Liver (tissue), 8 donors: ENCODE measurements at regions not wholly inside any gene's neighbourhood (a gene's known extent, or its start where the extent isn't known, plus 50 kb on each side); places are given as distances from the start of the nearest gene placed in this dataset.

Experiments
- DNase-seq: peaks from one replicate; pipeline ENCODE4 v3.0.0-alpha.2; 2017; ENCODE audit warnings: low spot score
- H3K27ac ChIP-seq, 2 donors: one replicate each; pipeline ENCODE4 v1.7.0; 2013; ENCODE audit warnings: inconsistent platforms in 2 of 2, low read length in 2 of 2, control low read depth in 1 of 2, low read depth in 1 of 2, mild to moderate bottlenecking in 1 of 2
- H3K27me3 ChIP-seq, 4 donors: one replicate each; pipeline versions ENCODE4 v1.6.1 to v1.7.0; 2013; ENCODE audit warnings: low read length in 3 of 4, inconsistent platforms in 1 of 4, mild to moderate bottlenecking in 1 of 4, moderate library complexity in 1 of 4; ENCODE audit not compliant: control insufficient read depth in 4 of 4, insufficient read depth in 4 of 4
- H3K36me3 ChIP-seq, 4 donors: one replicate each; pipeline versions ENCODE4 v1.6.1 to v1.7.0; 2013; ENCODE audit warnings: low read length in 3 of 4, mild to moderate bottlenecking in 3 of 4, low read depth in 1 of 4, moderate library complexity in 1 of 4; ENCODE audit not compliant: control insufficient read depth in 4 of 4, insufficient read depth in 3 of 4
- H3K4me1 ChIP-seq, 4 donors: one replicate each; pipeline versions ENCODE4 v1.6.1 to v1.7.0; 2013; ENCODE audit warnings: low read length in 3 of 4, mild to moderate bottlenecking in 3 of 4, moderate library complexity in 1 of 4; ENCODE audit not compliant: control insufficient read depth in 4 of 4, insufficient read depth in 4 of 4
- H3K4me3 ChIP-seq, 3 donors: one replicate each; pipeline versions ENCODE4 v1.6.1 to v1.7.0; 2013; ENCODE audit warnings: low read length in 3 of 3, control low read depth in 1 of 3, low read depth in 1 of 3, mild to moderate bottlenecking in 1 of 3
- H3K9ac ChIP-seq, 2 donors: one replicate each; pipeline ENCODE4 v1.7.0; 2013; ENCODE audit warnings: low read length in 2 of 2, mild to moderate bottlenecking in 2 of 2, moderate library complexity in 2 of 2, control low read depth in 1 of 2, low read depth in 1 of 2
- H3K9me3 ChIP-seq, 4 donors: one replicate each; pipeline versions ENCODE4 v1.6.1 to v1.7.0; 2013; ENCODE audit warnings: low read length in 3 of 4; ENCODE audit not compliant: control insufficient read depth in 4 of 4
- EGR1 ChIP-seq, 2 donors: IDR thresholded peaks; 2 replicates each; pipeline ENCODE4 v1.6.1; 2016 to 2018; ENCODE audit warnings: antibody characterized with exemption in 2 of 2, low read depth in 2 of 2
- FOXA1 ChIP-seq: IDR thresholded peaks from 2 replicates; pipeline ENCODE4 v1.6.1; 2016; ENCODE audit warnings: antibody characterized with exemption
- FOXA2 ChIP-seq: IDR thresholded peaks from 2 replicates; pipeline ENCODE4 v1.6.1; 2016; ENCODE audit warnings: antibody characterized with exemption
- GABPA ChIP-seq, 2 donors: IDR thresholded peaks in 1 of 2; conservative IDR thresholded peaks in 1 of 2; 2 replicates each; pipeline ENCODE4 v1.6.1; 2016; ENCODE audit warnings: antibody characterized with exemption in 2 of 2, mild to moderate bottlenecking in 1 of 2, moderate library complexity in 1 of 2
- HNF4A ChIP-seq, 2 donors: conservative IDR thresholded peaks; 2 replicates each; pipeline ENCODE4 v1.6.1; 2016; ENCODE audit warnings: antibody characterized with exemption in 2 of 2, mild to moderate bottlenecking in 2 of 2
- HNF4G ChIP-seq: IDR thresholded peaks from 2 replicates; pipeline ENCODE4 v1.6.1; 2016; ENCODE audit warnings: antibody characterized with exemption
- JUND ChIP-seq, 2 donors: IDR thresholded peaks; 2 replicates each; pipeline ENCODE4 v1.6.1; 2016; ENCODE audit warnings: antibody characterized with exemption in 2 of 2
- NR2F2 ChIP-seq: IDR thresholded peaks from 2 replicates; pipeline ENCODE4 v1.6.1; 2016; ENCODE audit warnings: antibody characterized with exemption
- RAD21 ChIP-seq, 2 donors: IDR thresholded peaks; 2 replicates each; pipeline ENCODE4 v1.6.1; 2016; ENCODE audit warnings: antibody characterized with exemption in 2 of 2, mild to moderate bottlenecking in 2 of 2
- RXRA ChIP-seq, 2 donors: IDR thresholded peaks; 2 replicates each; pipeline ENCODE4 v1.6.1; 2017 to 2018; ENCODE audit warnings: antibody characterized with exemption in 2 of 2, mild to moderate bottlenecking in 1 of 2
- SP1 ChIP-seq: IDR thresholded peaks from 2 replicates; pipeline ENCODE4 v1.6.1; 2018; ENCODE audit warnings: antibody characterized with exemption, mild to moderate bottlenecking
- TAF1 ChIP-seq: conservative IDR thresholded peaks from 2 replicates; pipeline ENCODE4 v1.6.1; 2016; ENCODE audit warnings: antibody characterized with exemption, mild to moderate bottlenecking
- YY1 ChIP-seq: IDR thresholded peaks from 2 replicates; pipeline ENCODE4 v1.6.1; 2016; ENCODE audit warnings: antibody characterized with exemption, mild to moderate bottlenecking
- WGBS: extraction: QIAGEN DNeasy Blood & Tissue Kit; methylation state at CpG from one replicate; pipeline ENCODE4 v1.1.7; 2013; 5-methylcytosine and 5-hydroxymethylcytosine counted together
- TF ChIP-seq, protein P1 (sequence below): IDR thresholded peaks from 2 replicates; pipeline ENCODE4 v1.6.1; 2016; ENCODE audit warnings: antibody characterized with exemption, mild to moderate bottlenecking
- TF ChIP-seq, protein P2 (sequence below): IDR thresholded peaks from 2 replicates; pipeline ENCODE4 v1.6.1; 2016; ENCODE audit warnings: antibody characterized with exemption
- TF ChIP-seq, protein P3 (sequence below): IDR thresholded peaks from 2 replicates; pipeline ENCODE4 v1.6.1; 2016; ENCODE audit warnings: antibody characterized with exemption
- TF ChIP-seq, protein P4 (sequence below): fragments of 150-350 bp; IDR thresholded peaks from 2 replicates; pipeline ENCODE4 v1.5.1; 2017; ENCODE audit warnings: improper control_type of control experiment, low read depth, low read length; ENCODE audit not compliant: missing input control
- TF ChIP-seq, protein P5 (sequence below): IDR thresholded peaks from 2 replicates; pipeline ENCODE4 v1.6.1; 2016; ENCODE audit warnings: antibody characterized with exemption
- donor health status: healthy.
- donor health status: healthy.
- donor health status: healthy.
- donor health status: healthy.
- donor health status: healthy.

DNA sequence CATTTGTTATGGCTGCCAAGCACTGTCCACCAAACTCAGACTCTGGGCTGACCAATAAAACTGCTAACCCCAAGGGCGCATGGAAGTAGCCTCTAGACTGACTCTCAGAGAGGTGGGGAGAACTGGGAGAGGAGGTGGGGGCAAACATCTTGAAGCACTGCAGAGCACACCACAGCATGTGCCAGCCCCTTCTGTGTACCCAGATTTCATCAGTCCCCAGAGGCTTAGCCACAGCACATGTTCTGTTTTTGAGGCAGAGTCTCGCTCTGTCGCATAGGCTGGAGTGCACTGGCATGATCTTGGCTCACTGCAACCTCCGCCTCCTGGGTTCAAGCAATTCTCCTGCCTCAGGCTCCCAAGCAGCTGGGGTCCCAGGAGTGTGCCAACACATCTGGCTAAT, 119.5 kb upstream of the SPATA12 start:
- Histone ChIP-seq H3K9ac (no peak overlapping the region), H3K4me1 (no peaks in the 10 kb centered on the region), H3K27ac (no peak overlapping the region), H3K9me3 (peaks cover 0 to 1% (median 0%) of the 10 kb centered on the region in 4 donors), H3K27me3 (no peaks in the 10 kb centered on the region), H3K4me3 (no peak overlapping the region), H3K36me3 (no peaks in the 10 kb centered on the region)
- 85% methylated on average over 4 of the region's 4 CpGs for WGBS
- no peak for TF ChIP-seq EGR1 (IDR thresholded peaks at IDR 0.05; ENCODE audit: low read depth in 2 of 2)
- TF ChIP-seq, protein P1, sequence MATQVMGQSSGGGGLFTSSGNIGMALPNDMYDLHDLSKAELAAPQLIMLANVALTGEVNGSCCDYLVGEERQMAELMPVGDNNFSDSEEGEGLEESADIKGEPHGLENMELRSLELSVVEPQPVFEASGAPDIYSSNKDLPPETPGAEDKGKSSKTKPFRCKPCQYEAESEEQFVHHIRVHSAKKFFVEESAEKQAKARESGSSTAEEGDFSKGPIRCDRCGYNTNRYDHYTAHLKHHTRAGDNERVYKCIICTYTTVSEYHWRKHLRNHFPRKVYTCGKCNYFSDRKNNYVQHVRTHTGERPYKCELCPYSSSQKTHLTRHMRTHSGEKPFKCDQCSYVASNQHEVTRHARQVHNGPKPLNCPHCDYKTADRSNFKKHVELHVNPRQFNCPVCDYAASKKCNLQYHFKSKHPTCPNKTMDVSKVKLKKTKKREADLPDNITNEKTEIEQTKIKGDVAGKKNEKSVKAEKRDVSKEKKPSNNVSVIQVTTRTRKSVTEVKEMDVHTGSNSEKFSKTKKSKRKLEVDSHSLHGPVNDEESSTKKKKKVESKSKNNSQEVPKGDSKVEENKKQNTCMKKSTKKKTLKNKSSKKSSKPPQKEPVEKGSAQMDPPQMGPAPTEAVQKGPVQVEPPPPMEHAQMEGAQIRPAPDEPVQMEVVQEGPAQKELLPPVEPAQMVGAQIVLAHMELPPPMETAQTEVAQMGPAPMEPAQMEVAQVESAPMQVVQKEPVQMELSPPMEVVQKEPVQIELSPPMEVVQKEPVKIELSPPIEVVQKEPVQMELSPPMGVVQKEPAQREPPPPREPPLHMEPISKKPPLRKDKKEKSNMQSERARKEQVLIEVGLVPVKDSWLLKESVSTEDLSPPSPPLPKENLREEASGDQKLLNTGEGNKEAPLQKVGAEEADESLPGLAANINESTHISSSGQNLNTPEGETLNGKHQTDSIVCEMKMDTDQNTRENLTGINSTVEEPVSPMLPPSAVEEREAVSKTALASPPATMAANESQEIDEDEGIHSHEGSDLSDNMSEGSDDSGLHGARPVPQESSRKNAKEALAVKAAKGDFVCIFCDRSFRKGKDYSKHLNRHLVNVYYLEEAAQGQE, result no peak
- TF ChIP-seq, protein P2, sequence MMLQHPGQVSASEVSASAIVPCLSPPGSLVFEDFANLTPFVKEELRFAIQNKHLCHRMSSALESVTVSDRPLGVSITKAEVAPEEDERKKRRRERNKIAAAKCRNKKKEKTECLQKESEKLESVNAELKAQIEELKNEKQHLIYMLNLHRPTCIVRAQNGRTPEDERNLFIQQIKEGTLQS, result no peak
- TF ChIP-seq NR2F2, result no peak
- TF ChIP-seq, protein P3, sequence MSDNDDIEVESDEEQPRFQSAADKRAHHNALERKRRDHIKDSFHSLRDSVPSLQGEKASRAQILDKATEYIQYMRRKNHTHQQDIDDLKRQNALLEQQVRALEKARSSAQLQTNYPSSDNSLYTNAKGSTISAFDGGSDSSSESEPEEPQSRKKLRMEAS, result no peak
- TF ChIP-seq FOXA1, result no peak
- TF ChIP-seq RXRA (IDR thresholded peaks at IDR 0.05), result no peak
- no peak for TF ChIP-seq SP1
- no peak for TF ChIP-seq YY1
- TF ChIP-seq RAD21 (IDR thresholded peaks at IDR 0.05), result no peak
- DNase-seq, result no peak

DNA sequence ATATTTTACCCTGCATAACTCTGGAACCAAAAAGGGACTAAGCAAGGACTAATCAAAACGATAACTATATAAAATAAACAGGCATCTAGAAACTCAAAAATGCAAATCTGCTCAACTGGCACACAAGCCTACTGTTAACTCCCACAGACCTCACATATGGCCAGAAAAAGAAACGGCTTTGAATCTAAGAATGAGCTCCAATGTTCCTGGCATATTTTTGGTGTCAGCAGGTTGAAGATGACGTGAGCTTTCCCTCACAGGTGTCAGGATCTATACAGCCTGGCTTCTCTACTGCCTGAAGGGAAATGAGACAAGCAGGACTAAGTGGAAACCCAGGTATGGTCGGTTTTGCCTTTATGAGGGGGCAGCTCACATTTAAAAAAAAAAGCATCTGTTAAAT, 120.1 kb upstream of the SPATA12 start:
- no peak for DNase-seq
- no peak overlapping the region for H3K4me3 ChIP-seq
- H3K27ac ChIP-seq, result no peak overlapping the region
- no peaks in the 10 kb centered on the region for H3K36me3 ChIP-seq
- H3K9ac ChIP-seq, result no peak overlapping the region
- 86% methylated on average over 4 of the region's 4 CpGs for WGBS
- TF ChIP-seq, protein P1, result no peak
- TF ChIP-seq TAF1 (no peak), HNF4A (conservative IDR thresholded peaks at IDR 0.05) (no peak), FOXA2 (no peak), HNF4G (no peak), RXRA (IDR thresholded peaks at IDR 0.05) (no peak), EGR1 (IDR thresholded peaks at IDR 0.05; ENCODE audit: low read depth in 2 of 2) (no peak), SP1 (no peak), JUND (IDR thresholded peaks at IDR 0.05) (no peak), NR2F2 (no peak), GABPA (IDR thresholded peaks at IDR 0.05 in 1 of 2, conservative IDR thresholded peaks at IDR 0.05 in 1 of 2) (no peak)
- TF ChIP-seq, protein P4, sequence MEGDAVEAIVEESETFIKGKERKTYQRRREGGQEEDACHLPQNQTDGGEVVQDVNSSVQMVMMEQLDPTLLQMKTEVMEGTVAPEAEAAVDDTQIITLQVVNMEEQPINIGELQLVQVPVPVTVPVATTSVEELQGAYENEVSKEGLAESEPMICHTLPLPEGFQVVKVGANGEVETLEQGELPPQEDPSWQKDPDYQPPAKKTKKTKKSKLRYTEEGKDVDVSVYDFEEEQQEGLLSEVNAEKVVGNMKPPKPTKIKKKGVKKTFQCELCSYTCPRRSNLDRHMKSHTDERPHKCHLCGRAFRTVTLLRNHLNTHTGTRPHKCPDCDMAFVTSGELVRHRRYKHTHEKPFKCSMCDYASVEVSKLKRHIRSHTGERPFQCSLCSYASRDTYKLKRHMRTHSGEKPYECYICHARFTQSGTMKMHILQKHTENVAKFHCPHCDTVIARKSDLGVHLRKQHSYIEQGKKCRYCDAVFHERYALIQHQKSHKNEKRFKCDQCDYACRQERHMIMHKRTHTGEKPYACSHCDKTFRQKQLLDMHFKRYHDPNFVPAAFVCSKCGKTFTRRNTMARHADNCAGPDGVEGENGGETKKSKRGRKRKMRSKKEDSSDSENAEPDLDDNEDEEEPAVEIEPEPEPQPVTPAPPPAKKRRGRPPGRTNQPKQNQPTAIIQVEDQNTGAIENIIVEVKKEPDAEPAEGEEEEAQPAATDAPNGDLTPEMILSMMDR, result no peak
- TF ChIP-seq, protein P3, result no peak
- TF ChIP-seq, protein P2, result no peak
- TF ChIP-seq, protein P5, sequence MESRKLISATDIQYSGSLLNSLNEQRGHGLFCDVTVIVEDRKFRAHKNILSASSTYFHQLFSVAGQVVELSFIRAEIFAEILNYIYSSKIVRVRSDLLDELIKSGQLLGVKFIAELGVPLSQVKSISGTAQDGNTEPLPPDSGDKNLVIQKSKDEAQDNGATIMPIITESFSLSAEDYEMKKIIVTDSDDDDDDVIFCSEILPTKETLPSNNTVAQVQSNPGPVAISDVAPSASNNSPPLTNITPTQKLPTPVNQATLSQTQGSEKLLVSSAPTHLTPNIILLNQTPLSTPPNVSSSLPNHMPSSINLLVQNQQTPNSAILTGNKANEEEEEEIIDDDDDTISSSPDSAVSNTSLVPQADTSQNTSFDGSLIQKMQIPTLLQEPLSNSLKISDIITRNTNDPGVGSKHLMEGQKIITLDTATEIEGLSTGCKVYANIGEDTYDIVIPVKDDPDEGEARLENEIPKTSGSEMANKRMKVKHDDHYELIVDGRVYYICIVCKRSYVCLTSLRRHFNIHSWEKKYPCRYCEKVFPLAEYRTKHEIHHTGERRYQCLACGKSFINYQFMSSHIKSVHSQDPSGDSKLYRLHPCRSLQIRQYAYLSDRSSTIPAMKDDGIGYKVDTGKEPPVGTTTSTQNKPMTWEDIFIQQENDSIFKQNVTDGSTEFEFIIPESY, result no peak
- H3K27me3 ChIP-seq, result no peaks in the 10 kb centered on the region
- no peaks in the 10 kb centered on the region for H3K4me1 ChIP-seq
- H3K9me3 ChIP-seq, result peaks cover 0 to 1% (median 0%) of the 10 kb centered on the region in 4 donors
